Osteoblast (primary cell): ENCODE measurements at regions not wholly inside any gene's neighbourhood (a gene's known extent, or its start where the extent isn't known, plus 50 kb on each side); places are given as distances from the start of the nearest gene placed in this dataset.

Experiments
- DNase-seq: peaks from one replicate; pipeline ENCODE4 v3.0.0; 2011; ENCODE audit warnings: low spot score, mixed read lengths; ENCODE audit not compliant: insufficient read length; ENCODE audit errors: missing footprints
- H2AFZ ChIP-seq: 2 replicates; pipeline ENCODE4 v1.6.0; 2011; ENCODE audit warnings: mild to moderate bottlenecking, low read length
- H3K27ac ChIP-seq: 2 replicates; pipeline ENCODE4 v1.5.1; 2011; ENCODE audit warnings: mild to moderate bottlenecking, low read depth, low read length, moderate library complexity
- H3K27me3 ChIP-seq: 2 replicates; pipeline ENCODE4 v1.6.0; 2012; ENCODE audit warnings: mild to moderate bottlenecking, control low read depth, inconsistent platforms, low read length, moderate library complexity; ENCODE audit not compliant: insufficient read depth
- H3K36me3 ChIP-seq: 2 replicates; pipeline ENCODE4 v1.5.1; 2011; ENCODE audit warnings: mild to moderate bottlenecking, low read length, control low read depth, moderate library complexity; ENCODE audit not compliant: insufficient read depth
- H3K4me1 ChIP-seq: 2 replicates; pipeline ENCODE4 v1.5.1; 2011; ENCODE audit warnings: mild to moderate bottlenecking, low read length, control low read depth, moderate library complexity; ENCODE audit not compliant: insufficient read depth
- H3K4me2 ChIP-seq: 2 replicates; pipeline ENCODE4 v1.6.0; 2011; ENCODE audit warnings: mild to moderate bottlenecking, low read length; ENCODE audit not compliant: insufficient read depth
- H3K4me3 ChIP-seq: fragments of 200-600 bp; sonication (generic); 3 replicates; pipeline ENCODE4 v1.5.1; 2012; ENCODE audit warnings: mild to moderate bottlenecking, low read length, inconsistent platforms; ENCODE audit not compliant: insufficient read depth
- H3K79me2 ChIP-seq: 2 replicates; pipeline ENCODE4 v1.6.0; 2012; ENCODE audit warnings: mild to moderate bottlenecking, low read length, control low read depth, inconsistent platforms; ENCODE audit not compliant: insufficient read depth
- H3K9me3 ChIP-seq: 2 replicates; pipeline ENCODE4 v1.5.1; 2011; ENCODE audit warnings: low read depth, low read length, control low read depth
- H4K20me1 ChIP-seq: 2 replicates; pipeline ENCODE4 v1.6.0; 2012; ENCODE audit warnings: mild to moderate bottlenecking, low read length, control low read depth; ENCODE audit not compliant: insufficient read depth
- CTCF ChIP-seq: IDR thresholded peaks from 2 replicates; pipeline ENCODE4 v1.5.1; 2011; ENCODE audit warnings: mild to moderate bottlenecking, low read depth, low read length, moderate library complexity; ENCODE audit errors: extremely low read depth

- no peaks in the 10 kb centered on the region for H3K27me3 ChIP-seq
- peak overlapping the region; percentile 36 for H2AFZ ChIP-seq
- no peaks in the 10 kb centered on the region for H3K9me3 ChIP-seq
- no peaks in the 10 kb centered on the region for H3K36me3 ChIP-seq
- TF ChIP-seq CTCF: no peak
- no peak overlapping the region for H3K4me3 ChIP-seq
- H3K27ac ChIP-seq: no peak overlapping the region
- no peaks in the 10 kb centered on the region for H4K20me1 ChIP-seq
- no peak overlapping the region for H3K4me2 ChIP-seq
- no peak for DNase-seq
- no peaks in the 10 kb centered on the region for H3K4me1 ChIP-seq
- no peaks in the 10 kb centered on the region for H3K79me2 ChIP-seq
Measured at GRCh38 chr6:100311707-100312251, 152.9 kb downstream of the SIM1 start.

GRCh38 chr6:100309174-100309573 lies 155.5 kb downstream of the SIM1 start:
- Histone ChIP-seq H3K4me1 (no peaks in the 10 kb centered on the region), H3K4me3 (no peak overlapping the region), H3K4me2 (no peak overlapping the region), H3K9me3 (no peaks in the 10 kb centered on the region), H3K27me3 (no peaks in the 10 kb centered on the region), H2AFZ (no peak overlapping the region), H3K36me3 (no peaks in the 10 kb centered on the region), H3K27ac (no peak overlapping the region), H3K79me2 (no peaks in the 10 kb centered on the region), H4K20me1 (no peaks in the 10 kb centered on the region)
- no peak for TF ChIP-seq CTCF
- DNase-seq: no peak

- H3K4me2 ChIP-seq: no peak overlapping the region
- H3K27ac ChIP-seq: no peak overlapping the region
- H3K79me2 ChIP-seq: no peaks in the 10 kb centered on the region
- no peak overlapping the region for H3K4me3 ChIP-seq
- no peak for TF ChIP-seq CTCF
- H3K27me3 ChIP-seq: no peaks in the 10 kb centered on the region
- DNase-seq: no peak
- H3K4me1 ChIP-seq: no peaks in the 10 kb centered on the region
- no peaks in the 10 kb centered on the region for H4K20me1 ChIP-seq
- no peak overlapping the region for H2AFZ ChIP-seq
- no peaks in the 10 kb centered on the region for H3K9me3 ChIP-seq
- H3K36me3 ChIP-seq: no peaks in the 10 kb centered on the region
Measured at GRCh38 chr6:100307561-100307960, 157.2 kb downstream of the SIM1 start.

- no peak for TF ChIP-seq CTCF
- Histone ChIP-seq H3K79me2 (no peaks in the 10 kb centered on the region), H3K4me1 (peaks cover 1% of the 10 kb centered on the region), H3K27me3 (no peaks in the 10 kb centered on the region), H4K20me1 (no peaks in the 10 kb centered on the region), H3K36me3 (no peaks in the 10 kb centered on the region), H3K27ac (no peak overlapping the region), H3K4me2 (no peak overlapping the region), H3K4me3 (no peak overlapping the region), H2AFZ (no peak overlapping the region), H3K9me3 (no peaks in the 10 kb centered on the region)
- DNase-seq: no peak
Measured at GRCh38 chr6:100305209-100305869, 159.4 kb downstream of the SIM1 start.
